ENCODE measurements at regions not wholly inside any gene's neighbourhood (a gene's known extent, or its start where the extent isn't known, plus 50 kb on each side); places are given as distances from the start of the nearest gene placed in this dataset.

DNA sequence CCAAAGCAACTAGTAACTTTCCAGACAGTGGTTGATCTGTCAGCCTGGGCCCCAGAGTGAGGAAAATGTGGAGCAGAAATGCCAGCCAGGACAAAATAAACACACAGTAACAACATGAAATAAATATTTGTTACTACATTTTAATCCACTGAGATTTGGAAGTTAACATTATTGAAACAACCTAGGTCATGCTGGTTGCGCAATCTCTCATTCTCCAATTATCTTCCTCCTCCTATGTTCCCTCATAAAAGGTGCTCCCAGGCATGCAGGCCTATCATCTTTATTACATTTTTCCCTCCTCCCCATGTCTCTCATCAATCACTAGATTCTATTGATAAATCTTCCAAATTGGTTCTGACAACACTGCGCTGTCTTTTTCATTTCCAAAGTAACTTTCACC, 363.1 kb downstream of the HINT1 start:
- TF ChIP-seq, protein P1, sequence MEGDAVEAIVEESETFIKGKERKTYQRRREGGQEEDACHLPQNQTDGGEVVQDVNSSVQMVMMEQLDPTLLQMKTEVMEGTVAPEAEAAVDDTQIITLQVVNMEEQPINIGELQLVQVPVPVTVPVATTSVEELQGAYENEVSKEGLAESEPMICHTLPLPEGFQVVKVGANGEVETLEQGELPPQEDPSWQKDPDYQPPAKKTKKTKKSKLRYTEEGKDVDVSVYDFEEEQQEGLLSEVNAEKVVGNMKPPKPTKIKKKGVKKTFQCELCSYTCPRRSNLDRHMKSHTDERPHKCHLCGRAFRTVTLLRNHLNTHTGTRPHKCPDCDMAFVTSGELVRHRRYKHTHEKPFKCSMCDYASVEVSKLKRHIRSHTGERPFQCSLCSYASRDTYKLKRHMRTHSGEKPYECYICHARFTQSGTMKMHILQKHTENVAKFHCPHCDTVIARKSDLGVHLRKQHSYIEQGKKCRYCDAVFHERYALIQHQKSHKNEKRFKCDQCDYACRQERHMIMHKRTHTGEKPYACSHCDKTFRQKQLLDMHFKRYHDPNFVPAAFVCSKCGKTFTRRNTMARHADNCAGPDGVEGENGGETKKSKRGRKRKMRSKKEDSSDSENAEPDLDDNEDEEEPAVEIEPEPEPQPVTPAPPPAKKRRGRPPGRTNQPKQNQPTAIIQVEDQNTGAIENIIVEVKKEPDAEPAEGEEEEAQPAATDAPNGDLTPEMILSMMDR (IDR thresholded peaks at IDR 0.05; ENCODE audit: control extremely low read depth in 1 of 3, insufficient read depth in 1 of 3, low read depth in 1 of 3, low read length in 3 of 3), result no peak
- TF ChIP-seq POLR2A (IDR thresholded peaks at IDR 0.05; ENCODE audit: control extremely low read depth in 1 of 2, low read depth in 2 of 2, low read length in 2 of 2) (no peak), RFX5 (IDR thresholded peaks at IDR 0.05; ENCODE audit: borderline replicate concordance, low read depth, low read length) (no peak)

Measured in H1 (cell line).